Stimulated activated naive B cell treated with anti-CD40 and anti-IgM and Interleukin-4, amounts not matched to agents 10 μg/mL and 1 μg/mL and 100 μg/mL, for 72 hours (primary cell): ENCODE measurements at regions not wholly inside any gene's neighbourhood (a gene's known extent, or its start where the extent isn't known, plus 50 kb on each side); places are given as distances from the start of the nearest gene placed in this dataset.
"Not testable (repeated sequence)": the region's sequence is repeated elsewhere in the genome, so short reads cannot be mapped to it uniquely, and the experiment has no call there.

Experiments used
- ATAC-seq, 2 donors: fragments of 150-1000 bp; cut with Tn5 transposase; replicated peaks; 2 replicates each; pipeline ENCODE4 v1.10.0; 2021; ENCODE audit warnings: moderate library complexity in 1 of 2
- DNase-seq: peaks from one replicate; pipeline ENCODE4 v3.0.0; 2021
- H3K27ac Mint-ChIP-seq: one replicate; pipeline ENCODE4 v1.8.0; 2022; ENCODE audit warnings: mild to moderate bottlenecking, mixed read lengths
- H3K27me3 Mint-ChIP-seq, 2 donors: one replicate each; pipeline ENCODE4 v1.8.0; 2022; ENCODE audit warnings: mixed read lengths in 2 of 2
- H3K36me3 Mint-ChIP-seq, 2 donors: one replicate each; pipeline ENCODE4 v1.8.0; 2022; ENCODE audit warnings: mixed read lengths in 2 of 2, mild to moderate bottlenecking in 1 of 2
- H3K4me1 Mint-ChIP-seq, 2 donors: one replicate each; pipeline ENCODE4 v1.8.0; 2022; ENCODE audit warnings: mixed read lengths in 2 of 2, mild to moderate bottlenecking in 1 of 2
- H3K4me3 Mint-ChIP-seq, 2 donors: one replicate each; pipeline ENCODE4 v1.8.0; 2022; ENCODE audit warnings: mild to moderate bottlenecking in 2 of 2, mixed read lengths in 2 of 2, moderate library complexity in 1 of 2
- H3K9me3 Mint-ChIP-seq, 2 donors: one replicate each; pipeline ENCODE4 v1.8.0; 2022; ENCODE audit warnings: mixed read lengths in 2 of 2, mild to moderate bottlenecking in 1 of 2

- Mint-ChIP-seq H3K9me3 (peaks cover 9 to 10% of the 10 kb centered on the region in 2 donors), H3K27ac (no peak overlapping the region), H3K27me3 (no peaks in the 10 kb centered on the region), H3K4me1 (no peaks in the 10 kb centered on the region), H3K36me3 (no peaks in the 10 kb centered on the region), H3K4me3 (no peak overlapping the region)
- no peak for ATAC-seq
- DNase-seq: no peak
Measured at GRCh38 chr3:191737742-191738141, 276.8 kb downstream of the PYDC2 start.

- DNase-seq (no peak), ATAC-seq (no peak)
- H3K9me3 Mint-ChIP-seq: peaks cover 8 to 15% of the 10 kb centered on the region in 2 donors
- no peak overlapping the region for H3K27ac Mint-ChIP-seq
- no peaks in the 10 kb centered on the region for H3K27me3 Mint-ChIP-seq
- no peaks in the 10 kb centered on the region for H3K36me3 Mint-ChIP-seq
- H3K4me3 Mint-ChIP-seq: no peak overlapping the region
- H3K4me1 Mint-ChIP-seq: no peaks in the 10 kb centered on the region
Measured at GRCh38 chr3:191740712-191741111, 279.7 kb downstream of the PYDC2 start.

- not testable (repeated sequence) for DNase-seq, ATAC-seq, H3K4me3 Mint-ChIP-seq, H3K36me3 Mint-ChIP-seq, H3K27me3 Mint-ChIP-seq, H3K27ac Mint-ChIP-seq, H3K4me1 Mint-ChIP-seq
- H3K9me3 Mint-ChIP-seq: peaks cover 2 to 11% of the 10 kb centered on the region in 2 donors
Measured at GRCh38 chr3:191741847-191742350, 280.9 kb downstream of the PYDC2 start.

- H3K9me3 Mint-ChIP-seq: peaks cover 2 to 11% of the 10 kb centered on the region in 2 donors
- no peaks in the 10 kb centered on the region for H3K4me1 Mint-ChIP-seq
- H3K4me3 Mint-ChIP-seq: no peak overlapping the region
- no peak for DNase-seq
- no peak overlapping the region for H3K27ac Mint-ChIP-seq
- no peaks in the 10 kb centered on the region for H3K36me3 Mint-ChIP-seq
- no peak for ATAC-seq
- no peaks in the 10 kb centered on the region for H3K27me3 Mint-ChIP-seq
Measured at GRCh38 chr3:191743283-191743682, 282.3 kb downstream of the PYDC2 start.

- ATAC-seq: no peak
- H3K36me3 Mint-ChIP-seq: no peaks in the 10 kb centered on the region
- no peak overlapping the region for H3K4me3 Mint-ChIP-seq
- H3K27me3 Mint-ChIP-seq: no peaks in the 10 kb centered on the region
- DNase-seq: no peak
- no peaks in the 10 kb centered on the region for H3K9me3 Mint-ChIP-seq
- no peak overlapping the region for H3K27ac Mint-ChIP-seq
- H3K4me1 Mint-ChIP-seq: no peaks in the 10 kb centered on the region
Measured at GRCh38 chr3:191750618-191751017, 289.7 kb downstream of the PYDC2 start.

GRCh38 chr3:191753196-191753595 lies 292.2 kb downstream of the PYDC2 start:
- no peak overlapping the region for H3K27ac Mint-ChIP-seq
- no peak overlapping the region for H3K4me3 Mint-ChIP-seq
- no peaks in the 10 kb centered on the region for H3K27me3 Mint-ChIP-seq
- no peaks in the 10 kb centered on the region for H3K9me3 Mint-ChIP-seq
- no peaks in the 10 kb centered on the region for H3K36me3 Mint-ChIP-seq
- no peak for DNase-seq
- no peak for ATAC-seq
- H3K4me1 Mint-ChIP-seq: no peaks in the 10 kb centered on the region

- no peaks in the 10 kb centered on the region for H3K36me3 Mint-ChIP-seq
- H3K27me3 Mint-ChIP-seq: no peaks in the 10 kb centered on the region
- no peaks in the 10 kb centered on the region for H3K4me1 Mint-ChIP-seq
- peaks cover 0 to 2% of the 10 kb centered on the region in 2 donors for H3K9me3 Mint-ChIP-seq
- no peak overlapping the region for H3K4me3 Mint-ChIP-seq
- DNase-seq (no peak), ATAC-seq (no peak)
- H3K27ac Mint-ChIP-seq: no peak overlapping the region
Measured at GRCh38 chr3:191761906-191762305, 300.9 kb downstream of the PYDC2 start.

- DNase-seq (no peak), ATAC-seq (no peak)
- H3K27me3 Mint-ChIP-seq: no peaks in the 10 kb centered on the region
- H3K27ac Mint-ChIP-seq: no peak overlapping the region
- H3K9me3 Mint-ChIP-seq: peaks cover 3 to 4% of the 10 kb centered on the region in 2 donors
- H3K4me1 Mint-ChIP-seq: no peaks in the 10 kb centered on the region
- H3K4me3 Mint-ChIP-seq: no peak overlapping the region
- no peaks in the 10 kb centered on the region for H3K36me3 Mint-ChIP-seq
Measured at GRCh38 chr3:191762323-191762960, 301.5 kb downstream of the PYDC2 start.

GRCh38 chr3:191768421-191768820 lies 307.5 kb downstream of the PYDC2 start:
- ATAC-seq: no peak
- H3K4me1 Mint-ChIP-seq: no peaks in the 10 kb centered on the region
- no peaks in the 10 kb centered on the region for H3K36me3 Mint-ChIP-seq
- H3K4me3 Mint-ChIP-seq: no peak overlapping the region
- H3K27me3 Mint-ChIP-seq: no peaks in the 10 kb centered on the region
- peaks cover 4 to 5% of the 10 kb centered on the region in 2 donors for H3K9me3 Mint-ChIP-seq
- no peak for DNase-seq
- no peak overlapping the region for H3K27ac Mint-ChIP-seq

GRCh38 chr3:191770541-191770940 lies 309.6 kb downstream of the PYDC2 start:
- no peaks in the 10 kb centered on the region for H3K27me3 Mint-ChIP-seq
- H3K9me3 Mint-ChIP-seq: peaks cover 4 to 5% of the 10 kb centered on the region in 2 donors
- H3K27ac Mint-ChIP-seq: no peak overlapping the region
- DNase-seq (no peak), ATAC-seq (no peak)
- no peak overlapping the region for H3K4me3 Mint-ChIP-seq
- H3K4me1 Mint-ChIP-seq: no peaks in the 10 kb centered on the region
- H3K36me3 Mint-ChIP-seq: no peaks in the 10 kb centered on the region

GRCh38 chr3:191774485-191774884 lies 313.5 kb downstream of the PYDC2 start:
- H3K36me3 Mint-ChIP-seq: no peaks in the 10 kb centered on the region

GRCh38 chr3:191775451-191776233 lies 314.7 kb downstream of the PYDC2 start:
- ATAC-seq (no peak), DNase-seq (no peak)
- no peak overlapping the region for H3K27ac Mint-ChIP-seq
- no peak overlapping the region for H3K4me3 Mint-ChIP-seq
- no peaks in the 10 kb centered on the region for H3K27me3 Mint-ChIP-seq
- no peaks in the 10 kb centered on the region for H3K36me3 Mint-ChIP-seq
- H3K9me3 Mint-ChIP-seq: peaks cover 5 to 10% of the 10 kb centered on the region in 2 donors
- no peaks in the 10 kb centered on the region for H3K4me1 Mint-ChIP-seq

More at GRCh38 chr3:191774485-191774884, 313.5 kb downstream of the PYDC2 start:
- Mint-ChIP-seq H3K27ac (no peak overlapping the region), H3K4me1 (no peaks in the 10 kb centered on the region), H3K4me3 (no peak overlapping the region), H3K9me3 (peaks cover 5 to 10% of the 10 kb centered on the region in 2 donors), H3K27me3 (no peaks in the 10 kb centered on the region)
- ATAC-seq: no peak
- DNase-seq: no peak

GRCh38 chr3:191781044-191781443 lies 320.1 kb downstream of the PYDC2 start:
- no peak overlapping the region for H3K4me3 Mint-ChIP-seq
- no peaks in the 10 kb centered on the region for H3K27me3 Mint-ChIP-seq
- ATAC-seq (no peak), DNase-seq (no peak)
- H3K4me1 Mint-ChIP-seq: no peaks in the 10 kb centered on the region
- no peak overlapping the region for H3K27ac Mint-ChIP-seq
- H3K9me3 Mint-ChIP-seq: peaks cover 6 to 10% of the 10 kb centered on the region in 2 donors
- no peaks in the 10 kb centered on the region for H3K36me3 Mint-ChIP-seq

- no peak overlapping the region for H3K27ac Mint-ChIP-seq
- ATAC-seq (no peak), DNase-seq (no peak)
- no peak overlapping the region for H3K4me3 Mint-ChIP-seq
- peaks cover 3 to 4% of the 10 kb centered on the region in 2 donors for H3K9me3 Mint-ChIP-seq
- no peaks in the 10 kb centered on the region for H3K36me3 Mint-ChIP-seq
- no peaks in the 10 kb centered on the region for H3K27me3 Mint-ChIP-seq
- no peaks in the 10 kb centered on the region for H3K4me1 Mint-ChIP-seq
Measured at GRCh38 chr3:191783024-191783423, 322.1 kb downstream of the PYDC2 start.

- H3K9me3 Mint-ChIP-seq: peaks cover 6 to 11% of the 10 kb centered on the region in 2 donors
Measured at GRCh38 chr3:191790934-191791333, 330.0 kb downstream of the PYDC2 start.

More at GRCh38 chr3:191790934-191791333, 330.0 kb downstream of the PYDC2 start:
- H3K27ac Mint-ChIP-seq: no peak overlapping the region
- H3K4me3 Mint-ChIP-seq: no peak overlapping the region
- ATAC-seq: no peak
- H3K27me3 Mint-ChIP-seq: no peaks in the 10 kb centered on the region
- no peak for DNase-seq
- H3K4me1 Mint-ChIP-seq: no peaks in the 10 kb centered on the region
- H3K36me3 Mint-ChIP-seq: no peaks in the 10 kb centered on the region
